ENCODE measurements at regions not wholly inside any gene's neighbourhood (a gene's known extent, or its start where the extent isn't known, plus 50 kb on each side); places are given as distances from the start of the nearest gene placed in this dataset.

- Histone ChIP-seq H2AFZ (ENCODE audit: low read depth, low read length) (no peak overlapping the region), H4K20me1 (replicated peaks; ENCODE audit: control insufficient read depth, extremely low read depth, insufficient read depth, low read length) (no peaks in the 10 kb centered on the region), H3K4me2 (ENCODE audit: insufficient read depth, low read length) (no peak overlapping the region), H3K27ac (ENCODE audit: insufficient read depth, low read depth, low read length) (no peak overlapping the region), H3K9ac (replicated peaks; ENCODE audit: extremely low read depth, insufficient read depth, low read length) (no peak overlapping the region), H3K9me3 (replicated peaks; ENCODE audit: control insufficient read depth, insufficient read depth, low read length) (no peaks in the 10 kb centered on the region), H3K4me1 (ENCODE audit: control insufficient read depth, extremely low read depth, insufficient read depth, low read length) (no peaks in the 10 kb centered on the region), H3K36me3 (ENCODE audit: control insufficient read depth in 2 of 2, extremely low read depth in 1 of 2, insufficient read depth in 2 of 2, low read length in 2 of 2) (no peaks in the 10 kb centered on the region), H3K27me3 (ENCODE audit: control insufficient read depth in 2 of 2, insufficient read depth in 2 of 2, low read length in 2 of 2) (no peaks in the 10 kb centered on the region), H3K79me2 (ENCODE audit: control insufficient read depth, insufficient read depth, low read length) (no peaks in the 10 kb centered on the region), H3K4me3 (replicated peaks in 1 of 3; ENCODE audit: insufficient read depth in 1 of 3, low read depth in 1 of 3, low read length in 3 of 3) (no peak overlapping the region), H3K9me1 (replicated peaks; ENCODE audit: control insufficient read depth, extremely low read depth, insufficient read depth, low read length) (no peaks in the 10 kb centered on the region)
- intact Hi-C loops (cut with micrococcal nuclease) (no loop called here), dilution Hi-C loops (cut with MboI; ENCODE audit: extremely low pct_ligation_motif_present, low sequenced_read_pairs) (no loop called here)
- BruUV-seq (replicated peaks) = no TSS peak
- no peak for DNase-seq (ENCODE audit: low read depth, low spot score)
- ChIA-PET CTCF (no interaction called here), POLR2A (no interaction called here)
- no peak for FAIRE-seq
- no peak for TF ChIP-seq FOS (IDR thresholded peaks at IDR 0.05; ENCODE audit: borderline replicate concordance, insufficient read depth, low read length)
- no peak for TF ChIP-seq POLR2A (IDR thresholded peaks at IDR 0.05; ENCODE audit: low read depth, low read length)
- TF ChIP-seq GATA2 (IDR thresholded peaks at IDR 0.05; ENCODE audit: insufficient read depth, insufficient read length, low read depth, low read length) = no peak
- TF ChIP-seq MYC (IDR thresholded peaks at IDR 0.05; ENCODE audit: low read depth, low read length) = no peak
- no peak for TF ChIP-seq EZH2 (IDR thresholded peaks at IDR 0.05; ENCODE audit: borderline replicate concordance, low read depth, low read length, severe bottlenecking)
- TF ChIP-seq JUN (IDR thresholded peaks at IDR 0.05; ENCODE audit: borderline replicate concordance, insufficient read depth, insufficient read length, low read depth) = no peak
- TF ChIP-seq POLR2AphosphoS5 (IDR thresholded peaks at IDR 0.05; ENCODE audit: insufficient read depth, low read depth, low read length) = no peak
- no peak for TF ChIP-seq CTCF (IDR thresholded peaks at IDR 0.05; ENCODE audit: extremely low read depth in 1 of 2, insufficient read depth in 1 of 2, low read depth in 1 of 2, low read length in 2 of 2)
- TF ChIP-seq MAX (IDR thresholded peaks at IDR 0.05; ENCODE audit: insufficient read depth, insufficient read length) = no peak
Measured at GRCh38 chr16:49928176-49929041, 72.5 kb upstream of the ZNF423 start.
